Gastrocnemius medialis (tissue), 4 donors: ENCODE measurements at regions not wholly inside any gene's neighbourhood (a gene's known extent, or its start where the extent isn't known, plus 50 kb on each side); places are given as distances from the start of the nearest gene placed in this dataset.

Experiments
- CTCF ChIP-seq, 5 experiments: fragments of 450-650 bp in 3 of 5; fragments of 200-600 bp in 2 of 5; sonication (generic) in 2 of 5; IDR thresholded peaks in 4 of 5; conservative IDR thresholded peaks in 1 of 5; 1 replicate in 4 of 5; 2 replicates in 1 of 5; pipeline ENCODE4 v1.5.1; 2016 to 2019; ENCODE audit warnings: antibody characterized with exemption in 5 of 5, mild to moderate bottlenecking in 3 of 5, moderate library complexity in 3 of 5
- POLR2A ChIP-seq, 2 donors: fragments of 450-650 bp; IDR thresholded peaks; one replicate each; pipeline ENCODE4 v1.6.1; 2017; ENCODE audit warnings: antibody characterized with exemption in 2 of 2, mild to moderate bottlenecking in 2 of 2, moderate library complexity in 2 of 2

- TF ChIP-seq CTCF (IDR thresholded peaks at IDR 0.05 in 4 of 5, conservative IDR thresholded peaks at IDR 0.05 in 1 of 5) (no peak), POLR2A (IDR thresholded peaks at IDR 0.05) (no peak)
Measured at GRCh38 chr16:79863128-79864031, 262.8 kb upstream of the MAF start.
